ENCODE measurements at regions not wholly inside any gene's neighbourhood (a gene's known extent, or its start where the extent isn't known, plus 50 kb on each side); places are given as distances from the start of the nearest gene placed in this dataset.

DNA sequence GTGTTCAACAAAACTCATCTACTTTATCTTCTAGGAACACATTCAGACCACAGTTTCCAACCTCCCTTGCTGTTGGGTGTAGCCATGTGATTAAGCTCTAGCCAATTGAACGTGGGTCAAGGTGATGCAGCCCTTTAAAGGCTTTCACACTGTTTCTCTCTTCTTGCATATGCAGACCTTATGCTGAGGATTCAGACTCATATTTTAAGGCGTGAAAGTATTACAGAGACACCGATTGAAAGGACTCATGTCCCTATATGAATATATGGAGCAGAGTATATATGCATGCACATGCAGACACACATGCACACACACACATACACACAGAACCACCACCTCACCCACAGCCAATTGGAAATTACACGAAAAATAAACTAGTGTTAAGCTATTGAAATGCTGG is 214.3 kb upstream of the NR5A2 start:
- Histone ChIP-seq H3K4me3 (ENCODE audit: low read length) (no peak overlapping the region), H3K9ac (ENCODE audit: extremely low read depth, low read length, poor library complexity, severe bottlenecking) (no peak overlapping the region), H3K27me3 (ENCODE audit: control insufficient read depth, insufficient read depth, low read length, poor library complexity, severe bottlenecking) (no peaks in the 10 kb centered on the region), H3K9me3 (ENCODE audit: control insufficient read depth, low read length) (no peaks in the 10 kb centered on the region), H3K4me1 (ENCODE audit: control insufficient read depth, insufficient read depth, low read length) (no peaks in the 10 kb centered on the region), H3K36me3 (ENCODE audit: control insufficient read depth, insufficient read depth, low read length) (no peaks in the 10 kb centered on the region), H3K27ac (ENCODE audit: low read depth, low read length) (no peak overlapping the region)
- Mint-ChIP-seq H3K9me3 (peaks cover 2% of the 10 kb centered on the region), H3K27ac (no peak overlapping the region), H3K27me3 (ENCODE audit: insufficient read depth) (no peaks in the 10 kb centered on the region), H3K36me3 (ENCODE audit: low read depth) (no peaks in the 10 kb centered on the region), H3K4me3 (no peak overlapping the region), H3K4me1 (no peaks in the 10 kb centered on the region)
- no peak for DNase-seq
- TF ChIP-seq, protein P1, sequence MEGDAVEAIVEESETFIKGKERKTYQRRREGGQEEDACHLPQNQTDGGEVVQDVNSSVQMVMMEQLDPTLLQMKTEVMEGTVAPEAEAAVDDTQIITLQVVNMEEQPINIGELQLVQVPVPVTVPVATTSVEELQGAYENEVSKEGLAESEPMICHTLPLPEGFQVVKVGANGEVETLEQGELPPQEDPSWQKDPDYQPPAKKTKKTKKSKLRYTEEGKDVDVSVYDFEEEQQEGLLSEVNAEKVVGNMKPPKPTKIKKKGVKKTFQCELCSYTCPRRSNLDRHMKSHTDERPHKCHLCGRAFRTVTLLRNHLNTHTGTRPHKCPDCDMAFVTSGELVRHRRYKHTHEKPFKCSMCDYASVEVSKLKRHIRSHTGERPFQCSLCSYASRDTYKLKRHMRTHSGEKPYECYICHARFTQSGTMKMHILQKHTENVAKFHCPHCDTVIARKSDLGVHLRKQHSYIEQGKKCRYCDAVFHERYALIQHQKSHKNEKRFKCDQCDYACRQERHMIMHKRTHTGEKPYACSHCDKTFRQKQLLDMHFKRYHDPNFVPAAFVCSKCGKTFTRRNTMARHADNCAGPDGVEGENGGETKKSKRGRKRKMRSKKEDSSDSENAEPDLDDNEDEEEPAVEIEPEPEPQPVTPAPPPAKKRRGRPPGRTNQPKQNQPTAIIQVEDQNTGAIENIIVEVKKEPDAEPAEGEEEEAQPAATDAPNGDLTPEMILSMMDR (conservative IDR thresholded peaks at IDR 0.05), result no peak
- WGBS, 2 experiments (ENCODE audit: insufficient coverage in 1 of 2, insufficient read length in 1 of 2), result 86 to 100% methylated on average over 1 to 4 of the region's 4 CpGs

DNA sequence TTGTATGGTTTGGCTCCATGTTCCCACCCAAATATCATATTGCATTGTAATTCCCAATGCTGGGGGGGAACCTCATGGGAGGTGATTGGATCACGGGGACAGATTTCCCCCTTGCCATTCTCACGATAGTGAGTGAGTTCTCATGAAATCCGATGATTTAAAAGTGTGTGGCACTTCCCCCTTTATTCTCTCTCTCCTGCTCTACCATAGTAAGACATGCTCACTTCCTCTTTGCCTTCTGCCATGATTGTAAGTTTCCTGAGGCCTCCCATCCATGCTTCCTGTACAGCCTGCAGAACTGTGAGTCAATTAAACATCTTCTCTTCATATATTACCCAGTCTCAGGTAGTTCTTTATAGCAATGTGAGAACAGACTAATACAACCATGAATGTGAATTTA is 211.6 kb upstream of the NR5A2 start:
- Histone ChIP-seq H3K9ac (ENCODE audit: extremely low read depth, low read length, poor library complexity, severe bottlenecking) (no peak overlapping the region), H3K4me1 (ENCODE audit: control insufficient read depth, insufficient read depth, low read length) (no peaks in the 10 kb centered on the region), H3K9me3 (ENCODE audit: control insufficient read depth, low read length) (no peaks in the 10 kb centered on the region), H3K4me3 (ENCODE audit: low read length) (no peak overlapping the region), H3K27me3 (ENCODE audit: control insufficient read depth, insufficient read depth, low read length, poor library complexity, severe bottlenecking) (no peaks in the 10 kb centered on the region), H3K36me3 (ENCODE audit: control insufficient read depth, insufficient read depth, low read length) (no peaks in the 10 kb centered on the region), H3K27ac (ENCODE audit: low read depth, low read length) (no peak overlapping the region)
- Mint-ChIP-seq H3K27me3 (ENCODE audit: insufficient read depth) (no peaks in the 10 kb centered on the region), H3K9me3 (peaks cover 2% of the 10 kb centered on the region), H3K27ac (no peak overlapping the region), H3K36me3 (ENCODE audit: low read depth) (no peaks in the 10 kb centered on the region), H3K4me3 (no peak overlapping the region), H3K4me1 (no peaks in the 10 kb centered on the region)
- no peak for DNase-seq
- TF ChIP-seq, protein P1 (conservative IDR thresholded peaks at IDR 0.05), result no peak
- WGBS, 2 experiments (ENCODE audit: insufficient coverage in 1 of 2, insufficient read length in 1 of 2), result 95 to 100% methylated on average over 1 to 3 of the region's 3 CpGs

DNA sequence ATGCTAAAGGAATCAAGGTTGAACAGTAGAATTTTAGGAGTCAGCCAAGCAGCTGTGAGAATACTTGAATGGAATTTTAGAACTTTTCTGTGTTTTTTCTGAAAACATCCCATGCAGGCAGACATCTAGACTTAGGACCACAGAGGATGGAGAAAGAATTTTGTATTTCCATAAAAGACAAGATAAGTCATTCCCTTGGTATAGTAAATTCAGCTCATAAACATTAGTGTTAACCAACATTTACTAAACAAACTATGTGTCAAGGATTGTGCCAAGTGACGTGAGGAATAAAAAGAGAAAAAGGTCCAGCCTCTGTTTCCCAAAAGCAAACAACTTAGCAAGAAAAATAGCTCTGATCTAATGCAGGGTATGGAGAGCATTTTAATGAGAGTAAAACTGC is 210.2 kb upstream of the NR5A2 start:
- Mint-ChIP-seq H3K27ac (no peak overlapping the region), H3K4me1 (no peaks in the 10 kb centered on the region), H3K9me3 (peaks cover 2% of the 10 kb centered on the region), H3K36me3 (ENCODE audit: low read depth) (no peaks in the 10 kb centered on the region), H3K4me3 (no peak overlapping the region), H3K27me3 (ENCODE audit: insufficient read depth) (no peaks in the 10 kb centered on the region)
- no peak overlapping the region for H3K4me3 ChIP-seq (ENCODE audit: low read length)
- H3K27ac ChIP-seq (ENCODE audit: low read depth, low read length), result no peak overlapping the region
- H3K9me3 ChIP-seq (ENCODE audit: control insufficient read depth, low read length), result no peaks in the 10 kb centered on the region
- TF ChIP-seq, protein P1 (conservative IDR thresholded peaks at IDR 0.05), result no peak
- DNase-seq, result no peak
- H3K36me3 ChIP-seq (ENCODE audit: control insufficient read depth, insufficient read depth, low read length), result no peaks in the 10 kb centered on the region
- 89% methylated on average over 1 of the region's 1 CpG; no CpG with 5 or more reads in 1 of the 2 experiments for WGBS, 2 experiments (ENCODE audit: insufficient coverage in 1 of 2, insufficient read length in 1 of 2)
- no peak overlapping the region for H3K9ac ChIP-seq (ENCODE audit: extremely low read depth, low read length, poor library complexity, severe bottlenecking)
- H3K27me3 ChIP-seq (ENCODE audit: control insufficient read depth, insufficient read depth, low read length, poor library complexity, severe bottlenecking), result no peaks in the 10 kb centered on the region
- no peaks in the 10 kb centered on the region for H3K4me1 ChIP-seq (ENCODE audit: control insufficient read depth, insufficient read depth, low read length)

Measured in endodermal cell (in vitro differentiated cells).